Endothelial cell of umbilical vein (primary cell): ENCODE measurements at regions not wholly inside any gene's neighbourhood (a gene's known extent, or its start where the extent isn't known, plus 50 kb on each side); places are given as distances from the start of the nearest gene placed in this dataset.

Source experiments
- BruUV-seq: library from RNA; stranded (reverse); fragments of 400-500 nt; replicated peaks from 2 replicates; lab custom pipeline; 2021; lab: Mats Ljungman, UMichigan
- CTCF ChIA-PET: fragments of 300-600, 350-600 bp; sonication (Branson Sonifier 250); formaldehyde crosslinking; loops from one replicate; lab custom pipeline; 2021; ENCODE audit warnings: antibody characterized with exemption, inconsistent platforms; lab: Charles Lee
- POLR2A ChIA-PET: fragments of 300-600, 350-600 bp; sonication (Branson Sonifier 250); formaldehyde crosslinking; loops from one replicate; lab custom pipeline; 2021; ENCODE audit warnings: antibody characterized with exemption, inconsistent platforms; lab: Charles Lee
- DNase-seq: peaks from one replicate; pipeline ENCODE4 v3.0.0-alpha.2; 2011; ENCODE audit warnings: low read depth, low spot score
- FAIRE-seq: peaks from 2 replicates; lab custom pipeline; 2011; peaks lifted over from hg19 to GRCh38; lab: Jason Lieb, UNC
- H2AFZ ChIP-seq: 2 replicates; pipeline ENCODE4 v1.6.0; 2012; ENCODE audit warnings: low read depth, low read length, control low read depth, inconsistent platforms
- H3K27ac ChIP-seq: 2 replicates; pipeline ENCODE4 v1.5.1; 2011; ENCODE audit warnings: low read depth, mild to moderate bottlenecking, control low read depth, low read length, moderate library complexity; ENCODE audit not compliant: insufficient read depth
- H3K27me3 ChIP-seq, 2 experiments: 2 replicates each; pipeline versions ENCODE4 v1.6.0 to v1.6.1; 2011; ENCODE audit warnings: low read length in 2 of 2, mixed read lengths in 1 of 2; ENCODE audit not compliant: control insufficient read depth in 2 of 2, insufficient read depth in 2 of 2
- H3K36me3 ChIP-seq, 2 experiments: 2 replicates in 1 of 2; 3 replicates in 1 of 2; pipeline ENCODE4 v1.5.1; 2011; ENCODE audit warnings: low read length in 2 of 2, mild to moderate bottlenecking in 1 of 2, moderate library complexity in 1 of 2; ENCODE audit not compliant: control insufficient read depth in 2 of 2, insufficient read depth in 2 of 2; ENCODE audit errors: extremely low read depth in 1 of 2
- H3K4me1 ChIP-seq: 3 replicates; pipeline ENCODE4 v1.5.1; 2011; ENCODE audit warnings: mild to moderate bottlenecking, low read length; ENCODE audit not compliant: control insufficient read depth, insufficient read depth; ENCODE audit errors: extremely low read depth
- H3K4me2 ChIP-seq: 2 replicates; pipeline ENCODE4 v1.6.1; 2011; ENCODE audit warnings: low read length, control low read depth, mixed read lengths; ENCODE audit not compliant: insufficient read depth
- H3K4me3 ChIP-seq, 3 experiments: fragments of 200-600 bp in 1 of 3; sonication (generic), shearing (Covaris generic) in 1 of 3; replicated peaks in 1 of 3; 2 replicates each; pipeline ENCODE4 v1.5.1; 2011 to 2016; ENCODE audit warnings: control low read depth in 3 of 3, low read length in 3 of 3, mild to moderate bottlenecking in 2 of 3, inconsistent platforms in 1 of 3, low read depth in 1 of 3, moderate library complexity in 1 of 3; ENCODE audit not compliant: insufficient read depth in 1 of 3
- H3K79me2 ChIP-seq: 2 replicates; pipeline ENCODE4 v1.6.0; 2012; ENCODE audit warnings: low read length, inconsistent platforms; ENCODE audit not compliant: control insufficient read depth, insufficient read depth
- H3K9ac ChIP-seq: replicated peaks from 2 replicates; pipeline ENCODE3; 2011; ENCODE audit warnings: low read length, control low read depth; ENCODE audit not compliant: insufficient read depth; ENCODE audit errors: extremely low read depth
- H3K9me1 ChIP-seq: replicated peaks from 3 replicates; pipeline ENCODE4 v1.6.0; 2011; ENCODE audit warnings: mild to moderate bottlenecking, low read length; ENCODE audit not compliant: control insufficient read depth, insufficient read depth; ENCODE audit errors: extremely low read depth
- H3K9me3 ChIP-seq: replicated peaks from 2 replicates; pipeline ENCODE4 v1.5.1; 2012; ENCODE audit warnings: low read length, inconsistent platforms; ENCODE audit not compliant: control insufficient read depth, insufficient read depth
- H4K20me1 ChIP-seq: replicated peaks from 2 replicates; pipeline ENCODE3; 2011; ENCODE audit warnings: mild to moderate bottlenecking, low read length; ENCODE audit not compliant: control insufficient read depth, insufficient read depth; ENCODE audit errors: extremely low read depth
- EZH2 ChIP-seq: IDR thresholded peaks from 2 replicates; pipeline ENCODE4 v1.6.1; 2012; ENCODE audit warnings: borderline replicate concordance, low read depth, mild to moderate bottlenecking, moderate library complexity, low read length, inconsistent platforms; ENCODE audit not compliant: severe bottlenecking
- FOS ChIP-seq: IDR thresholded peaks from 2 replicates; pipeline ENCODE4 v1.6.1; 2011; ENCODE audit warnings: mild to moderate bottlenecking, low read length, moderate library complexity, borderline replicate concordance; ENCODE audit not compliant: insufficient read depth
- GATA2 ChIP-seq: IDR thresholded peaks from 2 replicates; pipeline ENCODE4 v1.7.0; 2011; ENCODE audit warnings: low read depth, mild to moderate bottlenecking, moderate library complexity, mixed read lengths, low read length; ENCODE audit not compliant: insufficient read length, insufficient read depth
- JUN ChIP-seq: IDR thresholded peaks from 2 replicates; pipeline ENCODE4 v1.6.1; 2011; ENCODE audit warnings: borderline replicate concordance, low read depth; ENCODE audit not compliant: insufficient read length, insufficient read depth
- MYC ChIP-seq: IDR thresholded peaks from one replicate; pipeline ENCODE4 v1.6.1; 2011; ENCODE audit warnings: mild to moderate bottlenecking, low read depth, low read length
- POLR2A ChIP-seq: IDR thresholded peaks from 2 replicates; pipeline ENCODE4 v1.6.1; 2012; ENCODE audit warnings: low read depth, mild to moderate bottlenecking, control low read depth, low read length
- POLR2AphosphoS5 ChIP-seq: IDR thresholded peaks from 2 replicates; pipeline ENCODE4 v1.6.1; 2012; ENCODE audit warnings: low read depth, mild to moderate bottlenecking, control low read depth, low read length, moderate library complexity; ENCODE audit not compliant: insufficient read depth
- dilution Hi-C: fragments of 300-500 bp; cut with MboI; formaldehyde crosslinking; loops from one replicate; pipeline ENCODE4 v1.15.0; 2019; ENCODE audit warnings: low sequenced_read_pairs; ENCODE audit not compliant: extremely low pct_ligation_motif_present
- intact Hi-C: fragments of 100-400 bp; cut with micrococcal nuclease; formaldehyde crosslinking; loops from one replicate; pipeline ENCODE4 v1.10.0; 2022
- TF ChIP-seq, protein P1 (sequence below), 2 donors: IDR thresholded peaks; 1 replicate in 1 of 2; 2 replicates in 1 of 2; pipeline ENCODE4 v1.5.1; 2011; ENCODE audit warnings: low read length in 2 of 2, mild to moderate bottlenecking in 2 of 2, moderate library complexity in 2 of 2, control low read depth in 1 of 2, inconsistent platforms in 1 of 2, low read depth in 1 of 2; ENCODE audit not compliant: insufficient read depth in 1 of 2; ENCODE audit errors: extremely low read depth in 1 of 2
- TF ChIP-seq, protein P2 (sequence below): IDR thresholded peaks from 2 replicates; pipeline ENCODE4 v1.6.1; 2011; ENCODE audit not compliant: insufficient read depth, insufficient read length

DNA sequence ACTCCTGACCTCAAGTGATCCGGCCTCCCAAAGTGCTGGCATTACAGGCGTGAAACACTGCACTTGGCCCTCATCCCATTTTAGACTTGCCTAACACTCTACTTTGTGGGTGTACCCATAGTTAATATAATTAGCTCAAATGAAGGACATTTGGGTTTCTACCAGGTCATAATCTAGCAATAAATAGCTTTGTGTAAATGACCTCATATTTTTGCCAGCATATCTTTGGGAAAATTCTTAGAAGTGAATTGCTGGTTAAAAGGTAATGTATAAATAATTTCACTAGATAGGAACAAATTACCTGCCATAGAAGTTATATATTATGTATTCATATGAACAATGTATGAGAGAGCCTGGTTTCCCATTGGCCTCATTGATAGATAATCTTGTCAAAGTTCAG, 206.0 kb downstream of the DIPK2A start:
- no peaks in the 10 kb centered on the region for H3K27me3 ChIP-seq
- intact Hi-C loops: no loop called here
- no peak overlapping the region for H2AFZ ChIP-seq
- no peak overlapping the region for H3K4me2 ChIP-seq
- H3K9me1 ChIP-seq: no peaks in the 10 kb centered on the region
- FAIRE-seq: no peak
- TF ChIP-seq POLR2A (no peak), GATA2 (no peak), POLR2AphosphoS5 (no peak), JUN (no peak), MYC (no peak), EZH2 (no peak), FOS (no peak)
- TF ChIP-seq, protein P1, sequence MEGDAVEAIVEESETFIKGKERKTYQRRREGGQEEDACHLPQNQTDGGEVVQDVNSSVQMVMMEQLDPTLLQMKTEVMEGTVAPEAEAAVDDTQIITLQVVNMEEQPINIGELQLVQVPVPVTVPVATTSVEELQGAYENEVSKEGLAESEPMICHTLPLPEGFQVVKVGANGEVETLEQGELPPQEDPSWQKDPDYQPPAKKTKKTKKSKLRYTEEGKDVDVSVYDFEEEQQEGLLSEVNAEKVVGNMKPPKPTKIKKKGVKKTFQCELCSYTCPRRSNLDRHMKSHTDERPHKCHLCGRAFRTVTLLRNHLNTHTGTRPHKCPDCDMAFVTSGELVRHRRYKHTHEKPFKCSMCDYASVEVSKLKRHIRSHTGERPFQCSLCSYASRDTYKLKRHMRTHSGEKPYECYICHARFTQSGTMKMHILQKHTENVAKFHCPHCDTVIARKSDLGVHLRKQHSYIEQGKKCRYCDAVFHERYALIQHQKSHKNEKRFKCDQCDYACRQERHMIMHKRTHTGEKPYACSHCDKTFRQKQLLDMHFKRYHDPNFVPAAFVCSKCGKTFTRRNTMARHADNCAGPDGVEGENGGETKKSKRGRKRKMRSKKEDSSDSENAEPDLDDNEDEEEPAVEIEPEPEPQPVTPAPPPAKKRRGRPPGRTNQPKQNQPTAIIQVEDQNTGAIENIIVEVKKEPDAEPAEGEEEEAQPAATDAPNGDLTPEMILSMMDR (IDR thresholded peaks at IDR 0.05; ENCODE audit: extremely low read depth in 1 of 2, insufficient read depth in 1 of 2, low read depth in 1 of 2, low read length in 2 of 2): no peak
- TF ChIP-seq, protein P2, sequence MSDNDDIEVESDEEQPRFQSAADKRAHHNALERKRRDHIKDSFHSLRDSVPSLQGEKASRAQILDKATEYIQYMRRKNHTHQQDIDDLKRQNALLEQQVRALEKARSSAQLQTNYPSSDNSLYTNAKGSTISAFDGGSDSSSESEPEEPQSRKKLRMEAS: no peak
- no peak overlapping the region for H3K9ac ChIP-seq
- ChIA-PET POLR2A (no interaction called here), CTCF (no interaction called here)
- no peak overlapping the region for H3K4me3 ChIP-seq
- H3K79me2 ChIP-seq: no peaks in the 10 kb centered on the region
- no peak overlapping the region for H3K27ac ChIP-seq
- no peak for DNase-seq
- no TSS peak for BruUV-seq
- no peaks in the 10 kb centered on the region for H3K4me1 ChIP-seq
- no peaks in the 10 kb centered on the region for H3K9me3 ChIP-seq
- no peaks in the 10 kb centered on the region for H4K20me1 ChIP-seq
- H3K36me3 ChIP-seq: no peaks in the 10 kb centered on the region
- dilution Hi-C loops: no loop called here
